Parathyroid adenoma (tissue), 2 donors: ENCODE measurements at regions not wholly inside any gene's neighbourhood (a gene's known extent, or its start where the extent isn't known, plus 50 kb on each side); places are given as distances from the start of the nearest gene placed in this dataset.
"Not testable (repeated sequence)": the region's sequence is repeated elsewhere in the genome, so short reads cannot be mapped to it uniquely, and the experiment has no call there.

ENCODE experiments used
- H2AFZ ChIP-seq: fragments of 300-600 bp; sonication (generic); one replicate; pipeline ENCODE4 v1.7.0; 2017; ENCODE audit warnings: antibody characterized with exemption, mild to moderate bottlenecking
- H3K27ac ChIP-seq: fragments of 300-600 bp; sonication (generic); one replicate; pipeline ENCODE4 v1.7.0; 2017
- H3K27me3 ChIP-seq: fragments of 300-600 bp; sonication (generic); one replicate; pipeline ENCODE4 v1.7.0; 2017; ENCODE audit warnings: low read length; ENCODE audit not compliant: control insufficient read depth, insufficient read depth
- H3K36me3 ChIP-seq: fragments of 300-600 bp; sonication (generic); one replicate; pipeline ENCODE4 v1.7.0; 2017; ENCODE audit warnings: low read length; ENCODE audit not compliant: control insufficient read depth, insufficient read depth
- H3K4me1 ChIP-seq: fragments of 300-600 bp; sonication (generic); one replicate; pipeline ENCODE4 v1.7.0; 2017; ENCODE audit warnings: control low read depth
- H3K4me2 ChIP-seq: fragments of 300-600 bp; sonication (generic); one replicate; pipeline ENCODE4 v1.7.0; 2017; ENCODE audit warnings: low read length
- H3K4me3 ChIP-seq: fragments of 300-600 bp; sonication (generic); one replicate; pipeline ENCODE4 v1.7.0; 2017; ENCODE audit warnings: low read depth, low read length
- H3K79me2 ChIP-seq: fragments of 300-600 bp; sonication (generic); one replicate; pipeline ENCODE4 v1.7.0; 2017; ENCODE audit warnings: control low read depth
- H3K9ac ChIP-seq: fragments of 300-600 bp; sonication (generic); one replicate; pipeline ENCODE4 v1.7.0; 2017; ENCODE audit warnings: mild to moderate bottlenecking
- H3K9me3 ChIP-seq: fragments of 300-600 bp; sonication (generic); one replicate; pipeline ENCODE4 v1.7.0; 2017; ENCODE audit warnings: low read length; ENCODE audit not compliant: control insufficient read depth
- CTCF ChIP-seq: fragments of 300-600 bp; sonication (generic); IDR thresholded peaks from one replicate; pipeline ENCODE4 v1.7.0; 2017; ENCODE audit warnings: antibody characterized with exemption, mild to moderate bottlenecking
- donor health status: primary hyperparathyroidism.

DNA sequence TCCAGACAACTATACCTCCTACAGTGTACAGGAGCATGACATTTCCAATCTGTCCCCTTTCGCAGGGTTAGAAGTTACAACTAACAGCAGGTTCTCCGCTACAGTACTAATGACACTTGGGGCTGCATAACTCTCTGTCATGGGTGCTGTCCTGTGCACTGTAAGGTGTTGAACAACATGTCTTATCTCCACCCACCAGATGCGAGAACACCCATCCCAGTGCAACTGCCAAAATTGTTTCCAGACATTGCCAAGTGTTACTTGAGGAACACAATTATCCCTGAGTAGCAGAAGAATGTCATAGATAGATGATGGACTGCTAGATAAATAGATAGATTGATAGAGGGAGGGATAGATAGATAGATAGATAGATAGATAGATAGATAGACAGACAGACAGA, 200.9 kb upstream of the USP9Y start:
- no peaks in the 10 kb centered on the region for H3K4me1 ChIP-seq
- no peak overlapping the region for H3K4me3 ChIP-seq
- H3K27me3 ChIP-seq: no peaks in the 10 kb centered on the region
- no peaks in the 10 kb centered on the region for H3K9me3 ChIP-seq
- H3K27ac ChIP-seq: no peak overlapping the region
- TF ChIP-seq CTCF: no peak
- no peaks in the 10 kb centered on the region for H3K36me3 ChIP-seq
- H3K4me2 ChIP-seq: no peak overlapping the region
- no peaks in the 10 kb centered on the region for H3K79me2 ChIP-seq
- no peak overlapping the region for H3K9ac ChIP-seq
- no peak overlapping the region for H2AFZ ChIP-seq

DNA sequence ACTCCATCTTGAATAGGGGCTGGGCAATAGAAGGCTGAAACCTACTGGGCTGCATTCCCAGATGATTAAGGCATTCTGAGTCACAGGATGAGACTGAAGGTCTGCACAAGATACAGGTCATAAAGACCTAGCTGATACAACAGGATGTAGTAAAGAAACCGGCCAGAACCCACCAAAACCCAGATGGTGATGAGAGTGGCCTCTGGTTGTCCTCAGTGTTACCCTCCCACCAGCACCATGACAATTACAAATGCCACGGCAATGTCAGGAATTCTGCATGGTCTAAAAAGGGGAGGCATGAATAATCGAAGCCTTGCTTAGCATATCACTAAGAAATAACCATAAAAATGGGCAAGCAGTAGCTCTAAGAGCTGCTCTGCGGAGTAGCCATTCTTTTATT, 197.0 kb upstream of the USP9Y start:
- not testable (repeated sequence) for H3K9ac ChIP-seq, H3K36me3 ChIP-seq, H3K9me3 ChIP-seq, H3K27me3 ChIP-seq, H3K4me3 ChIP-seq, H3K27ac ChIP-seq, H2AFZ ChIP-seq, H3K79me2 ChIP-seq, H3K4me1 ChIP-seq, H3K4me2 ChIP-seq

DNA sequence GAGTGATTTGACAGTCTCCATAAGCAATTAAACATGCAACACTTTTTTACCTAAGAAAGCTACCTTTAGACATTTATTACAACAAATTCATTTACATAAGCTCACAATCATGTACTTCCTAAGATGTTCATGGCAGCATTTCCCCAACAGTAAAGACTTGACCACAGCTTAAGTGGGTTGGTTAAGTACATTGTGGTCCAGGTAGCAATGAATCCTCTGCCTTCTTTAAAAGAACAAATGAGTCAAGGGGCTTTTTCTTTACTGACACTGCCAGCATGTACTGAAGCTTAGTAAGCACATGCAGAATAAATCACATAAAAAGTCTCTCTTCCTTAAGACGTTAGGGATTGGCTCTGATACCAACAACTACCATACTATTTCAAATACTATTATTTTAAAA, 183.7 kb upstream of the USP9Y start:
- Histone ChIP-seq H3K4me3 (no peak overlapping the region), H3K27ac (no peak overlapping the region), H3K9ac (no peak overlapping the region), H3K79me2 (no peaks in the 10 kb centered on the region), H3K4me2 (no peak overlapping the region), H3K9me3 (no peaks in the 10 kb centered on the region), H3K4me1 (no peaks in the 10 kb centered on the region), H3K36me3 (no peaks in the 10 kb centered on the region), H3K27me3 (no peaks in the 10 kb centered on the region), H2AFZ (no peak overlapping the region)
- no peak for TF ChIP-seq CTCF

GRCh38 chrY:12525206-12525605, 175.8 kb upstream of the USP9Y start:
- TF ChIP-seq CTCF: no peak
- H3K27me3 ChIP-seq: no peaks in the 10 kb centered on the region
- no peak overlapping the region for H3K4me2 ChIP-seq
- no peaks in the 10 kb centered on the region for H3K9me3 ChIP-seq
- no peak overlapping the region for H3K9ac ChIP-seq
- H2AFZ ChIP-seq: no peak overlapping the region
- no peak overlapping the region for H3K4me3 ChIP-seq
- no peak overlapping the region for H3K27ac ChIP-seq
- no peaks in the 10 kb centered on the region for H3K36me3 ChIP-seq
- no peaks in the 10 kb centered on the region for H3K4me1 ChIP-seq
- no peaks in the 10 kb centered on the region for H3K79me2 ChIP-seq

- H2AFZ ChIP-seq: no peak overlapping the region
Measured at GRCh38 chrY:12526362-12527063, 174.5 kb upstream of the USP9Y start.

More at GRCh38 chrY:12526362-12527063, 174.5 kb upstream of the USP9Y start:
- no peaks in the 10 kb centered on the region for H3K9me3 ChIP-seq
- H3K27ac ChIP-seq: no peak overlapping the region
- H3K27me3 ChIP-seq: no peaks in the 10 kb centered on the region
- no peaks in the 10 kb centered on the region for H3K79me2 ChIP-seq
- H3K9ac ChIP-seq: no peak overlapping the region
- no peak overlapping the region for H3K4me2 ChIP-seq
- no peaks in the 10 kb centered on the region for H3K36me3 ChIP-seq
- H3K4me1 ChIP-seq: no peaks in the 10 kb centered on the region
- no peak for TF ChIP-seq CTCF
- H3K4me3 ChIP-seq: no peak overlapping the region
